Endothelial cell of umbilical vein (primary cell): ENCODE measurements at regions not wholly inside any gene's neighbourhood (a gene's known extent, or its start where the extent isn't known, plus 50 kb on each side); places are given as distances from the start of the nearest gene placed in this dataset.

Experiments
- BruUV-seq: library from RNA; stranded (reverse); fragments of 400-500 nt; replicated peaks from 2 replicates; lab custom pipeline; 2021; lab: Mats Ljungman, UMichigan
- CTCF ChIA-PET: fragments of 300-600, 350-600 bp; sonication (Branson Sonifier 250); formaldehyde crosslinking; loops from one replicate; lab custom pipeline; 2021; ENCODE audit warnings: antibody characterized with exemption, inconsistent platforms; lab: Charles Lee
- POLR2A ChIA-PET: fragments of 300-600, 350-600 bp; sonication (Branson Sonifier 250); formaldehyde crosslinking; loops from one replicate; lab custom pipeline; 2021; ENCODE audit warnings: antibody characterized with exemption, inconsistent platforms; lab: Charles Lee
- DNase-seq: peaks from one replicate; pipeline ENCODE4 v3.0.0-alpha.2; 2011; ENCODE audit warnings: low read depth, low spot score
- FAIRE-seq: peaks from 2 replicates; lab custom pipeline; 2011; peaks lifted over from hg19 to GRCh38; lab: Jason Lieb, UNC
- H2AFZ ChIP-seq: 2 replicates; pipeline ENCODE4 v1.6.0; 2012; ENCODE audit warnings: low read depth, low read length, control low read depth, inconsistent platforms
- H3K27ac ChIP-seq: 2 replicates; pipeline ENCODE4 v1.5.1; 2011; ENCODE audit warnings: low read depth, mild to moderate bottlenecking, control low read depth, low read length, moderate library complexity; ENCODE audit not compliant: insufficient read depth
- H3K27me3 ChIP-seq, 2 experiments: 2 replicates each; pipeline versions ENCODE4 v1.6.0 to v1.6.1; 2011; ENCODE audit warnings: low read length in 2 of 2, mixed read lengths in 1 of 2; ENCODE audit not compliant: control insufficient read depth in 2 of 2, insufficient read depth in 2 of 2
- H3K36me3 ChIP-seq, 2 experiments: 2 replicates in 1 of 2; 3 replicates in 1 of 2; pipeline ENCODE4 v1.5.1; 2011; ENCODE audit warnings: low read length in 2 of 2, mild to moderate bottlenecking in 1 of 2, moderate library complexity in 1 of 2; ENCODE audit not compliant: control insufficient read depth in 2 of 2, insufficient read depth in 2 of 2; ENCODE audit errors: extremely low read depth in 1 of 2
- H3K4me1 ChIP-seq: 3 replicates; pipeline ENCODE4 v1.5.1; 2011; ENCODE audit warnings: mild to moderate bottlenecking, low read length; ENCODE audit not compliant: control insufficient read depth, insufficient read depth; ENCODE audit errors: extremely low read depth
- H3K4me2 ChIP-seq: 2 replicates; pipeline ENCODE4 v1.6.1; 2011; ENCODE audit warnings: low read length, control low read depth, mixed read lengths; ENCODE audit not compliant: insufficient read depth
- H3K4me3 ChIP-seq, 3 experiments: fragments of 200-600 bp in 1 of 3; sonication (generic), shearing (Covaris generic) in 1 of 3; replicated peaks in 1 of 3; 2 replicates each; pipeline ENCODE4 v1.5.1; 2011 to 2016; ENCODE audit warnings: control low read depth in 3 of 3, low read length in 3 of 3, mild to moderate bottlenecking in 2 of 3, inconsistent platforms in 1 of 3, low read depth in 1 of 3, moderate library complexity in 1 of 3; ENCODE audit not compliant: insufficient read depth in 1 of 3
- H3K79me2 ChIP-seq: 2 replicates; pipeline ENCODE4 v1.6.0; 2012; ENCODE audit warnings: low read length, inconsistent platforms; ENCODE audit not compliant: control insufficient read depth, insufficient read depth
- H3K9ac ChIP-seq: replicated peaks from 2 replicates; pipeline ENCODE3; 2011; ENCODE audit warnings: low read length, control low read depth; ENCODE audit not compliant: insufficient read depth; ENCODE audit errors: extremely low read depth
- H3K9me1 ChIP-seq: replicated peaks from 3 replicates; pipeline ENCODE4 v1.6.0; 2011; ENCODE audit warnings: mild to moderate bottlenecking, low read length; ENCODE audit not compliant: control insufficient read depth, insufficient read depth; ENCODE audit errors: extremely low read depth
- H3K9me3 ChIP-seq: replicated peaks from 2 replicates; pipeline ENCODE4 v1.5.1; 2012; ENCODE audit warnings: low read length, inconsistent platforms; ENCODE audit not compliant: control insufficient read depth, insufficient read depth
- H4K20me1 ChIP-seq: replicated peaks from 2 replicates; pipeline ENCODE3; 2011; ENCODE audit warnings: mild to moderate bottlenecking, low read length; ENCODE audit not compliant: control insufficient read depth, insufficient read depth; ENCODE audit errors: extremely low read depth
- CTCF ChIP-seq, 2 donors: IDR thresholded peaks; 1 replicate in 1 of 2; 2 replicates in 1 of 2; pipeline ENCODE4 v1.5.1; 2011; ENCODE audit warnings: low read length in 2 of 2, mild to moderate bottlenecking in 2 of 2, moderate library complexity in 2 of 2, control low read depth in 1 of 2, inconsistent platforms in 1 of 2, low read depth in 1 of 2; ENCODE audit not compliant: insufficient read depth in 1 of 2; ENCODE audit errors: extremely low read depth in 1 of 2
- EZH2 ChIP-seq: IDR thresholded peaks from 2 replicates; pipeline ENCODE4 v1.6.1; 2012; ENCODE audit warnings: borderline replicate concordance, low read depth, mild to moderate bottlenecking, moderate library complexity, low read length, inconsistent platforms; ENCODE audit not compliant: severe bottlenecking
- FOS ChIP-seq: IDR thresholded peaks from 2 replicates; pipeline ENCODE4 v1.6.1; 2011; ENCODE audit warnings: mild to moderate bottlenecking, low read length, moderate library complexity, borderline replicate concordance; ENCODE audit not compliant: insufficient read depth
- GATA2 ChIP-seq: IDR thresholded peaks from 2 replicates; pipeline ENCODE4 v1.7.0; 2011; ENCODE audit warnings: low read depth, mild to moderate bottlenecking, moderate library complexity, mixed read lengths, low read length; ENCODE audit not compliant: insufficient read length, insufficient read depth
- JUN ChIP-seq: IDR thresholded peaks from 2 replicates; pipeline ENCODE4 v1.6.1; 2011; ENCODE audit warnings: borderline replicate concordance, low read depth; ENCODE audit not compliant: insufficient read length, insufficient read depth
- MAX ChIP-seq: IDR thresholded peaks from 2 replicates; pipeline ENCODE4 v1.6.1; 2011; ENCODE audit not compliant: insufficient read depth, insufficient read length
- MYC ChIP-seq: IDR thresholded peaks from one replicate; pipeline ENCODE4 v1.6.1; 2011; ENCODE audit warnings: mild to moderate bottlenecking, low read depth, low read length
- POLR2A ChIP-seq: IDR thresholded peaks from 2 replicates; pipeline ENCODE4 v1.6.1; 2012; ENCODE audit warnings: low read depth, mild to moderate bottlenecking, control low read depth, low read length
- POLR2AphosphoS5 ChIP-seq: IDR thresholded peaks from 2 replicates; pipeline ENCODE4 v1.6.1; 2012; ENCODE audit warnings: low read depth, mild to moderate bottlenecking, control low read depth, low read length, moderate library complexity; ENCODE audit not compliant: insufficient read depth
- dilution Hi-C: fragments of 300-500 bp; cut with MboI; formaldehyde crosslinking; loops from one replicate; pipeline ENCODE4 v1.15.0; 2019; ENCODE audit warnings: low sequenced_read_pairs; ENCODE audit not compliant: extremely low pct_ligation_motif_present
- intact Hi-C: fragments of 100-400 bp; cut with micrococcal nuclease; formaldehyde crosslinking; loops from one replicate; pipeline ENCODE4 v1.10.0; 2022

GRCh38 chrX:39416547-39417260 lies 615.4 kb downstream of the MID1IP1 start:
- Histone ChIP-seq H3K27me3 (no peaks in the 10 kb centered on the region), H2AFZ (no peak overlapping the region), H3K9ac (no peak overlapping the region), H3K4me2 (no peak overlapping the region), H3K9me1 (no peaks in the 10 kb centered on the region), H3K4me3 (no peak overlapping the region), H3K4me1 (peaks cover 25% of the 10 kb centered on the region), H3K36me3 (no peaks in the 10 kb centered on the region), H3K27ac (no peak overlapping the region), H3K9me3 (no peaks in the 10 kb centered on the region), H4K20me1 (no peaks in the 10 kb centered on the region), H3K79me2 (no peaks in the 10 kb centered on the region)
- CTCF ChIA-PET, result no interaction called here
- FAIRE-seq (no peak), DNase-seq (no peak)
- dilution Hi-C loops, result no loop called here
- TF ChIP-seq POLR2A, result no peak
- no peak for TF ChIP-seq GATA2
- no peak for TF ChIP-seq MAX
- no peak for TF ChIP-seq FOS
- no peak for TF ChIP-seq POLR2AphosphoS5
- TF ChIP-seq CTCF (IDR thresholded peaks at IDR 0.05; ENCODE audit: extremely low read depth in 1 of 2, insufficient read depth in 1 of 2, low read depth in 1 of 2, low read length in 2 of 2), result no peak
- no peak for TF ChIP-seq JUN
- TF ChIP-seq MYC, result no peak
- no peak for TF ChIP-seq EZH2
- POLR2A ChIA-PET, result no interaction called here
- intact Hi-C loops, result loop anchor here (5.0 to 10.0 kb wide), 2 partner anchors 198 to 751 kb away; no protein-coding TSS in a partner anchor
- BruUV-seq, result no TSS peak
